CD4-positive, alpha-beta T cell (primary cell): ENCODE measurements at regions not wholly inside any gene's neighbourhood (a gene's known extent, or its start where the extent isn't known, plus 50 kb on each side); places are given as distances from the start of the nearest gene placed in this dataset.

Experiments used
- ATAC-seq: fragments of 200-7000 bp; cut with Tn5 transposase; one replicate; pipeline ENCODE4 v1.10.0; 2022; ENCODE audit warnings: mild to moderate bottlenecking; ENCODE audit not compliant: poor library complexity
- CTCF ChIA-PET: fragments of 350-600 bp; sonication (Branson Sonifier 250); formaldehyde crosslinking; loops from one replicate; lab custom pipeline; 2021; ENCODE audit warnings: antibody characterized with exemption, inconsistent platforms; lab: Charles Lee
- POLR2A ChIA-PET: fragments of 350-600 bp; sonication (Branson Sonifier 250); formaldehyde crosslinking; loops from one replicate; lab custom pipeline; 2021; ENCODE audit warnings: antibody characterized with exemption, inconsistent platforms; lab: Charles Lee
- DNase-seq, 14 experiments: peaks; one replicate each; pipeline ENCODE4 v3.0.0-alpha.2; 2013 to 2020; ENCODE audit warnings: mixed read lengths in 2 of 14
- H3K27ac ChIP-seq, 2 donors: one replicate each; pipeline versions ENCODE4 v1.5.1 to v1.7.0; 2013; ENCODE audit warnings: low read length in 2 of 2, low read depth in 1 of 2, mild to moderate bottlenecking in 1 of 2
- H3K27me3 ChIP-seq, 2 experiments: 1 replicate in 1 of 2; 2 replicates in 1 of 2; pipeline versions ENCODE4 v1.6.1 to v1.7.0; 2013; ENCODE audit warnings: low read length in 2 of 2, control low read depth in 1 of 2, mild to moderate bottlenecking in 1 of 2, moderate library complexity in 1 of 2; ENCODE audit not compliant: insufficient read depth in 2 of 2, control insufficient read depth in 1 of 2
- H3K36me3 ChIP-seq: one replicate; pipeline ENCODE4 v1.6.1; 2013; ENCODE audit warnings: low read length, control low read depth; ENCODE audit not compliant: insufficient read depth
- H3K4me1 ChIP-seq: one replicate; pipeline ENCODE4 v1.6.1; 2013; ENCODE audit warnings: low read length, control low read depth; ENCODE audit not compliant: insufficient read depth
- H3K4me3 ChIP-seq: one replicate; pipeline ENCODE4 v1.5.1; 2013; ENCODE audit warnings: mild to moderate bottlenecking, low read length, moderate library complexity
- H3K9me3 ChIP-seq, 2 experiments: 1 replicate in 1 of 2; 2 replicates in 1 of 2; pipeline versions ENCODE4 v1.6.1 to v1.7.0; 2013; ENCODE audit warnings: low read length in 2 of 2, mild to moderate bottlenecking in 2 of 2, control low read depth in 1 of 2, moderate library complexity in 1 of 2; ENCODE audit not compliant: control insufficient read depth in 1 of 2, insufficient read depth in 1 of 2
- H3K27ac Mint-ChIP-seq: one replicate; pipeline ENCODE4 v1.8.0; 2020; ENCODE audit warnings: mixed read lengths
- H3K27me3 Mint-ChIP-seq: one replicate; pipeline ENCODE4 v1.8.0; 2021; ENCODE audit warnings: mixed read lengths
- H3K36me3 Mint-ChIP-seq: one replicate; pipeline ENCODE4 v1.8.0; 2021; ENCODE audit warnings: low read depth, mixed read lengths
- H3K4me1 Mint-ChIP-seq: one replicate; pipeline ENCODE4 v1.8.0; 2021; ENCODE audit warnings: low read depth, mixed read lengths
- H3K4me3 Mint-ChIP-seq: one replicate; pipeline ENCODE4 v1.8.0; 2020; ENCODE audit warnings: mild to moderate bottlenecking, mixed read lengths
- H3K9me3 Mint-ChIP-seq: one replicate; pipeline ENCODE4 v1.8.0; 2020; ENCODE audit warnings: mixed read lengths
- intact Hi-C, 2 experiments: fragments of 100-400 bp; cut with DNase I in 1 of 2; cut with micrococcal nuclease in 1 of 2; formaldehyde crosslinking; loops; one replicate each; pipeline versions ENCODE4 v1.15.1 to v1.9.0; 2023 to 2025; cut with DNase I, micrococcal nuclease
- TF ChIP-seq, protein P1 (sequence below): fragments of 200-600 bp; IDR thresholded peaks from one replicate; pipeline ENCODE4 v1.8.0; 2022; ENCODE audit warnings: antibody characterized with exemption, mild to moderate bottlenecking

GRCh38 chr15:96087180-96087884 lies 243.2 kb upstream of the NR2F2 start:
- no peaks in the 10 kb centered on the region for H3K36me3 Mint-ChIP-seq
- no peaks in the 10 kb centered on the region for H3K4me1 ChIP-seq
- no peak overlapping the region for H3K4me3 ChIP-seq
- no peaks in the 10 kb centered on the region for H3K4me1 Mint-ChIP-seq
- H3K9me3 Mint-ChIP-seq, result no peaks in the 10 kb centered on the region
- ChIA-PET CTCF (no interaction called here), POLR2A (no interaction called here)
- peaks cover 0 to 6% of the 10 kb centered on the region in 2 experiments for H3K9me3 ChIP-seq
- ATAC-seq (no peak), DNase-seq (no peak)
- no peaks in the 10 kb centered on the region for H3K36me3 ChIP-seq
- H3K27ac ChIP-seq, result no peak overlapping the region
- peaks cover 10% of the 10 kb centered on the region for H3K27me3 Mint-ChIP-seq
- H3K4me3 Mint-ChIP-seq, result no peak overlapping the region
- H3K27ac Mint-ChIP-seq, result no peak overlapping the region
- TF ChIP-seq, protein P1, sequence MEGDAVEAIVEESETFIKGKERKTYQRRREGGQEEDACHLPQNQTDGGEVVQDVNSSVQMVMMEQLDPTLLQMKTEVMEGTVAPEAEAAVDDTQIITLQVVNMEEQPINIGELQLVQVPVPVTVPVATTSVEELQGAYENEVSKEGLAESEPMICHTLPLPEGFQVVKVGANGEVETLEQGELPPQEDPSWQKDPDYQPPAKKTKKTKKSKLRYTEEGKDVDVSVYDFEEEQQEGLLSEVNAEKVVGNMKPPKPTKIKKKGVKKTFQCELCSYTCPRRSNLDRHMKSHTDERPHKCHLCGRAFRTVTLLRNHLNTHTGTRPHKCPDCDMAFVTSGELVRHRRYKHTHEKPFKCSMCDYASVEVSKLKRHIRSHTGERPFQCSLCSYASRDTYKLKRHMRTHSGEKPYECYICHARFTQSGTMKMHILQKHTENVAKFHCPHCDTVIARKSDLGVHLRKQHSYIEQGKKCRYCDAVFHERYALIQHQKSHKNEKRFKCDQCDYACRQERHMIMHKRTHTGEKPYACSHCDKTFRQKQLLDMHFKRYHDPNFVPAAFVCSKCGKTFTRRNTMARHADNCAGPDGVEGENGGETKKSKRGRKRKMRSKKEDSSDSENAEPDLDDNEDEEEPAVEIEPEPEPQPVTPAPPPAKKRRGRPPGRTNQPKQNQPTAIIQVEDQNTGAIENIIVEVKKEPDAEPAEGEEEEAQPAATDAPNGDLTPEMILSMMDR, result no peak
- intact Hi-C loops, result no loop called here
- no peaks in the 10 kb centered on the region for H3K27me3 ChIP-seq

- POLR2A ChIA-PET, result interaction anchor here (0.6 to 0.7 kb wide), 2 partner anchors 128 to 361 kb away, joined by 3 read pairs; no protein-coding TSS in a partner anchor
- no peak for ATAC-seq
- Histone ChIP-seq H3K27ac (no peak overlapping the region), H3K9me3 (peaks cover 0 to 6% of the 10 kb centered on the region in 2 experiments), H3K27me3 (no peaks in the 10 kb centered on the region), H3K36me3 (no peaks in the 10 kb centered on the region), H3K4me3 (no peak overlapping the region), H3K4me1 (no peaks in the 10 kb centered on the region)
- Mint-ChIP-seq H3K4me1 (no peaks in the 10 kb centered on the region), H3K27ac (no peak overlapping the region), H3K27me3 (peaks cover 6% of the 10 kb centered on the region), H3K4me3 (no peak overlapping the region), H3K9me3 (no peaks in the 10 kb centered on the region), H3K36me3 (no peaks in the 10 kb centered on the region)
- TF ChIP-seq, protein P1, result no peak
- DNase-seq, result no peak
- CTCF ChIA-PET, result no interaction called here
- intact Hi-C loops, result no loop called here
Observed at GRCh38 chr15:96088650-96089049, 241.8 kb upstream of the NR2F2 start.

DNA sequence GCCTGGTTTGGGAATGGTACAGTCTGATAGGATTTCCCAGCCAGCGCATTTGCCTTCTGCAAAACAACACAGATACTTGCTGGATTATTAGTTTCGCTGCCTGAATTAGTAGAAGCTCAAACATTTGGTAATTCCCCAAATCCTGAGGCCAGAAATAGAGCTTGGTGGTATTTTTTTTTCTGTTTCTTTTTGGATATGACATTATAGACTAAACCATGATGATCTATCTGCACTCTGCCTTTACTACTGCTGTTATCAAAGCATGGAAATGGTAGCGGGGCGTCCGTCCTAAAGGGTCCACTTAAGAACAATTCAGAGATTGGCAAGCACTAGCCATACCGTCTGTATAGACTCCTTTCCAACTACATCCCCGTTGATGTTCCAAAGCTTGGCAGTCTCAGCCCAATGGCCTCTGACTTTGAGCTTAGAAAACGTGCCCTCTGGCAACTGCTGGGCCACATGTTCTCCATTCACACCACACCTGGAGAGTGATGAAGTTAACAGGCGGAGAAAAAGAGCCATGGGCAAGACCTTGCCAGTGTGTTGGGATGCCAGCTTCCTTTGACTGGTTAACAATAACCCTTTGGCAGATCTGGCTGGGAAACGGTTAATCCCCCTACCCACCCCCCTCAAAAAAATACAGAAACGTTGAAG lies 241.0 kb upstream of the NR2F2 start:
- POLR2A ChIA-PET, result no interaction called here
- H3K4me3 ChIP-seq, result no peak overlapping the region
- TF ChIP-seq, protein P1, result no peak
- CTCF ChIA-PET, result no interaction called here
- Mint-ChIP-seq H3K36me3 (no peaks in the 10 kb centered on the region), H3K27ac (no peak overlapping the region), H3K9me3 (no peaks in the 10 kb centered on the region), H3K4me1 (no peaks in the 10 kb centered on the region), H3K4me3 (no peak overlapping the region), H3K27me3 (peaks cover 10% of the 10 kb centered on the region)
- H3K4me1 ChIP-seq, result no peaks in the 10 kb centered on the region
- H3K27ac ChIP-seq, result no peak overlapping the region
- intact Hi-C loops, result no loop called here
- ATAC-seq, result no peak
- H3K9me3 ChIP-seq, result no peaks in the 10 kb centered on the region
- H3K36me3 ChIP-seq, result no peaks in the 10 kb centered on the region
- DNase-seq, result no peak
- no peaks in the 10 kb centered on the region for H3K27me3 ChIP-seq
